ENCODE measurements at regions not wholly inside any gene's neighbourhood (a gene's known extent, or its start where the extent isn't known, plus 50 kb on each side); places are given as distances from the start of the nearest gene placed in this dataset.
"Not testable (repeated sequence)": the region's sequence is repeated elsewhere in the genome, so short reads cannot be mapped to it uniquely, and the experiment has no call there.

- no peak for DNase-seq (ENCODE audit: low read depth)
These were observed 1082.1 kb downstream of the BCL11B start for GRCh38 chr14:98189944-98190343.

GRCh38 chr14:98192946-98193345, 1079.1 kb downstream of the BCL11B start:
- no peak for DNase-seq (ENCODE audit: low read depth)

GRCh38 chr14:98194821-98195220, 1077.2 kb downstream of the BCL11B start:
- DNase-seq (ENCODE audit: low read depth): no peak

- no peak for DNase-seq (ENCODE audit: low read depth)
These were observed 1076.7 kb downstream of the BCL11B start for GRCh38 chr14:98195256-98195655.

GRCh38 chr14:98197933-98198332, 1074.1 kb downstream of the BCL11B start:
- no peak for DNase-seq (ENCODE audit: low read depth)

GRCh38 chr14:98198385-98198784, 1073.6 kb downstream of the BCL11B start:
- DNase-seq (ENCODE audit: low read depth): no peak

GRCh38 chr14:98200601-98201000, 1071.4 kb downstream of the BCL11B start:
- no peak for DNase-seq (ENCODE audit: low read depth)

GRCh38 chr14:98203421-98203820, 1068.6 kb downstream of the BCL11B start:
- no peak for DNase-seq (ENCODE audit: low read depth)

- no peak for DNase-seq (ENCODE audit: low read depth)
These were observed 1067.9 kb downstream of the BCL11B start for GRCh38 chr14:98204139-98204538.

- DNase-seq (ENCODE audit: low read depth): no peak
These were observed 1064.6 kb downstream of the BCL11B start for GRCh38 chr14:98207415-98207814.

GRCh38 chr14:98208211-98208611, 1063.8 kb downstream of the BCL11B start:
- DNase-seq (ENCODE audit: low read depth): no peak

- no peak for DNase-seq (ENCODE audit: low read depth)
These were observed 1063.1 kb downstream of the BCL11B start for GRCh38 chr14:98208943-98209342.

GRCh38 chr14:98210045-98210672, 1061.8 kb downstream of the BCL11B start:
- no peak for DNase-seq (ENCODE audit: low read depth)

GRCh38 chr14:98217530-98217929, 1054.5 kb downstream of the BCL11B start:
- no peak for DNase-seq (ENCODE audit: low read depth)

GRCh38 chr14:98218218-98218617, 1053.8 kb downstream of the BCL11B start:
- DNase-seq (ENCODE audit: low read depth): no peak

GRCh38 chr14:98219638-98220037, 1052.4 kb downstream of the BCL11B start:
- DNase-seq (ENCODE audit: low read depth): no peak

GRCh38 chr14:98223106-98223505, 1048.9 kb downstream of the BCL11B start:
- no peak for DNase-seq (ENCODE audit: low read depth)

- not testable (repeated sequence) for DNase-seq (ENCODE audit: low read depth)
These were observed 1048.3 kb downstream of the BCL11B start for GRCh38 chr14:98223710-98224109.

GRCh38 chr14:98226411-98226810, 1045.6 kb downstream of the BCL11B start:
- no peak for DNase-seq (ENCODE audit: low read depth)

GRCh38 chr14:98227000-98227726, 1044.8 kb downstream of the BCL11B start:
- no peak for DNase-seq (ENCODE audit: low read depth)

GRCh38 chr14:98227727-98228111, 1044.3 kb downstream of the BCL11B start:
- DNase-seq (ENCODE audit: low read depth): no peak

GRCh38 chr14:98229656-98230366, 1042.2 kb downstream of the BCL11B start:
- no peak for DNase-seq (ENCODE audit: low read depth)

- no peak for DNase-seq (ENCODE audit: low read depth)
These were observed 1041.6 kb downstream of the BCL11B start for GRCh38 chr14:98230411-98230810.

Measured in GM04504 (cell line).